KMS-11 (cell line): ENCODE measurements at regions not wholly inside any gene's neighbourhood (a gene's known extent, or its start where the extent isn't known, plus 50 kb on each side); places are given as distances from the start of the nearest gene placed in this dataset.

Experiments used
- H2AFZ ChIP-seq: fragments of 200-600 bp; sonication (generic); 2 replicates; pipeline ENCODE4 v1.6.1; 2016; ENCODE audit warnings: antibody characterized with exemption, mixed run types, low read depth
- H3K27ac ChIP-seq: fragments of 200-600 bp; sonication (generic); 2 replicates; pipeline ENCODE4 v1.6.1; 2016; ENCODE audit warnings: mild to moderate bottlenecking, mixed run types
- H3K27me3 ChIP-seq: fragments of 200-600 bp; sonication (generic); 2 replicates; pipeline ENCODE4 v1.6.1; 2017; ENCODE audit warnings: mild to moderate bottlenecking, low read depth, mixed run types, moderate library complexity; ENCODE audit not compliant: insufficient read depth
- H3K36me3 ChIP-seq: fragments of 200-600 bp; sonication (generic); 2 replicates; pipeline ENCODE4 v1.6.1; 2017; ENCODE audit warnings: mild to moderate bottlenecking, mixed run types; ENCODE audit not compliant: insufficient read depth
- H3K4me1 ChIP-seq: fragments of 200-600 bp; sonication (generic); 2 replicates; pipeline ENCODE4 v1.6.1; 2016; ENCODE audit warnings: mild to moderate bottlenecking, low read depth, mixed run types; ENCODE audit not compliant: poor library complexity, severe bottlenecking
- H3K4me2 ChIP-seq: fragments of 200-600 bp; sonication (generic); 2 replicates; pipeline ENCODE4 v1.7.0; 2016; ENCODE audit warnings: mild to moderate bottlenecking, mixed run types
- H3K4me3 ChIP-seq: fragments of 200-600 bp; sonication (generic); IDR thresholded peaks from 2 replicates; pipeline ENCODE4 v1.6.1; 2017; ENCODE audit warnings: low read depth, low read length, mixed read lengths; ENCODE audit not compliant: insufficient read depth
- H3K79me2 ChIP-seq: fragments of 200-600 bp; sonication (generic); 2 replicates; pipeline ENCODE4 v1.6.1; 2016; ENCODE audit warnings: low read depth, mixed run types; ENCODE audit not compliant: insufficient read depth
- H3K9ac ChIP-seq: fragments of 200-600 bp; sonication (generic); 2 replicates; pipeline ENCODE4 v1.6.1; 2016; ENCODE audit warnings: mild to moderate bottlenecking, mixed run types
- H4K20me1 ChIP-seq: fragments of 200-600 bp; sonication (generic); 2 replicates; pipeline ENCODE4 v1.6.1; 2016; ENCODE audit warnings: mild to moderate bottlenecking, mixed run types; ENCODE audit not compliant: insufficient read depth
- CTCF ChIP-seq: fragments of 200-600 bp; sonication (generic); conservative IDR thresholded peaks from 2 replicates; pipeline ENCODE4 v1.6.1; 2017; ENCODE audit warnings: low read depth, mild to moderate bottlenecking, antibody characterized with exemption, low read length, moderate library complexity, mixed read lengths

GRCh38 chr12:125989696-125990095 is 924.5 kb downstream of the AACS start:
- Histone ChIP-seq H3K36me3 (no peaks in the 10 kb centered on the region), H3K27ac (no peak overlapping the region), H3K79me2 (no peaks in the 10 kb centered on the region), H2AFZ (no peak overlapping the region), H3K4me1 (no peaks in the 10 kb centered on the region), H3K4me2 (no peak overlapping the region), H3K4me3 (no peak overlapping the region), H4K20me1 (no peaks in the 10 kb centered on the region), H3K9ac (no peak overlapping the region), H3K27me3 (no peaks in the 10 kb centered on the region)
- TF ChIP-seq CTCF, result no peak

- no peaks in the 10 kb centered on the region for H4K20me1 ChIP-seq
- H3K27me3 ChIP-seq, result no peaks in the 10 kb centered on the region
- no peak for TF ChIP-seq CTCF
- H3K4me3 ChIP-seq, result no peak overlapping the region
- H3K36me3 ChIP-seq, result no peaks in the 10 kb centered on the region
- H3K27ac ChIP-seq, result no peak overlapping the region
- no peak overlapping the region for H3K9ac ChIP-seq
- H3K4me1 ChIP-seq, result no peaks in the 10 kb centered on the region
- H3K4me2 ChIP-seq, result no peak overlapping the region
- H2AFZ ChIP-seq, result no peak overlapping the region
- H3K79me2 ChIP-seq, result no peaks in the 10 kb centered on the region
Observed at GRCh38 chr12:125996443-125996842, 931.2 kb downstream of the AACS start.

- TF ChIP-seq CTCF, result no peak
- no peaks in the 10 kb centered on the region for H3K79me2 ChIP-seq
- H2AFZ ChIP-seq, result no peak overlapping the region
- H3K27me3 ChIP-seq, result no peaks in the 10 kb centered on the region
- H3K9ac ChIP-seq, result no peak overlapping the region
- H3K4me2 ChIP-seq, result no peak overlapping the region
- no peaks in the 10 kb centered on the region for H3K36me3 ChIP-seq
- H3K27ac ChIP-seq, result no peak overlapping the region
- H4K20me1 ChIP-seq, result no peaks in the 10 kb centered on the region
- no peaks in the 10 kb centered on the region for H3K4me1 ChIP-seq
- H3K4me3 ChIP-seq, result no peak overlapping the region
Observed at GRCh38 chr12:125999628-126000027, 934.4 kb downstream of the AACS start.

GRCh38 chr12:126019385-126019784 is 954.1 kb downstream of the AACS start:
- TF ChIP-seq CTCF, result no peak
- H3K4me2 ChIP-seq, result no peak overlapping the region
- no peaks in the 10 kb centered on the region for H3K27me3 ChIP-seq
- H3K9ac ChIP-seq, result no peak overlapping the region
- H4K20me1 ChIP-seq, result no peaks in the 10 kb centered on the region
- H3K79me2 ChIP-seq, result no peaks in the 10 kb centered on the region
- H3K4me3 ChIP-seq, result no peak overlapping the region
- H3K4me1 ChIP-seq, result no peaks in the 10 kb centered on the region
- H2AFZ ChIP-seq, result no peak overlapping the region
- no peak overlapping the region for H3K27ac ChIP-seq
- no peaks in the 10 kb centered on the region for H3K36me3 ChIP-seq

GRCh38 chr12:126021675-126022074 is 956.4 kb downstream of the AACS start:
- H3K36me3 ChIP-seq, result no peaks in the 10 kb centered on the region
- no peak overlapping the region for H3K4me3 ChIP-seq
- no peaks in the 10 kb centered on the region for H3K79me2 ChIP-seq
- H4K20me1 ChIP-seq, result no peaks in the 10 kb centered on the region
- no peaks in the 10 kb centered on the region for H3K4me1 ChIP-seq
- H3K4me2 ChIP-seq, result no peak overlapping the region
- H3K27ac ChIP-seq, result no peak overlapping the region
- no peak overlapping the region for H3K9ac ChIP-seq
- H2AFZ ChIP-seq, result no peak overlapping the region
- no peaks in the 10 kb centered on the region for H3K27me3 ChIP-seq
- no peak for TF ChIP-seq CTCF
